GM12891 (cell line): ENCODE measurements at regions not wholly inside any gene's neighbourhood (a gene's known extent, or its start where the extent isn't known, plus 50 kb on each side); places are given as distances from the start of the nearest gene placed in this dataset.

Experiments
- PAX5 ChIP-seq: IDR thresholded peaks from 2 replicates; pipeline ENCODE4 v1.6.1; 2011; ENCODE audit warnings: low read length, moderate library complexity, mild to moderate bottlenecking; ENCODE audit not compliant: insufficient read depth, severe bottlenecking
- POLR2A ChIP-seq: IDR thresholded peaks from 2 replicates; pipeline ENCODE4 v1.6.1; 2011; ENCODE audit warnings: low read depth, low read length, control low read depth
- POLR2AphosphoS5 ChIP-seq: IDR thresholded peaks from 2 replicates; pipeline ENCODE4 v1.6.1; 2011; ENCODE audit warnings: low read depth, low read length, control low read depth
- SPI1 ChIP-seq: IDR thresholded peaks from 2 replicates; pipeline ENCODE4 v1.6.1; 2011; ENCODE audit warnings: low read depth, low read length, control low read depth

- TF ChIP-seq POLR2AphosphoS5 (no peak), POLR2A (no peak), PAX5 (no peak), SPI1 (no peak)
These were observed 235.9 kb downstream of the DMRTA1 start for GRCh38 chr9:22682536-22682935.
